ENCODE measurements at regions not wholly inside any gene's neighbourhood (a gene's known extent, or its start where the extent isn't known, plus 50 kb on each side); places are given as distances from the start of the nearest gene placed in this dataset.
A peak's percentile ranks its signal among the peaks of the same experiment; 100 is the strongest.

DNA sequence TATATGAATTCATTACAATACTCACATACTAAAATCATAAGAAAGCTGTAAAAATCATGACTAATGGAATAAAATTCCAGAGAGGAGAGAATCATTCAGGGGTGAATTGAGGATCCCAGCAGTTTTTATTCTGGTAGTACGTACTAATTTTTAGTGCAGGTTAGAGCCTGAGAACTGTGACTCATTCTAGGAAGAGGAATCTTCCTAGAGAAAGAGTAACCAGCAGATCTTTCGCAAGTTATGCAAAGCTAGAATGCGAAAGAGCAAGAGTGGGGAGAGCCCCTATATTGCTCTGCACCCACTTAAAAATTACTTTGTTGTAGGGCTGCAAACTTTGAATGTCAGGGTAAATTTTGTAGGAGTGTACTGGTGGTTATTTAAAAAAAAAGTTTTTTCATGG, 303.6 kb upstream of the ARPP21 start:
- DNase-seq (ENCODE audit: low spot score) (no peak), ATAC-seq (ENCODE audit: low FRiP score) (peak; percentile 70)
- TF ChIP-seq CTCF (IDR thresholded peaks at IDR 0.05), result no peak

DNA sequence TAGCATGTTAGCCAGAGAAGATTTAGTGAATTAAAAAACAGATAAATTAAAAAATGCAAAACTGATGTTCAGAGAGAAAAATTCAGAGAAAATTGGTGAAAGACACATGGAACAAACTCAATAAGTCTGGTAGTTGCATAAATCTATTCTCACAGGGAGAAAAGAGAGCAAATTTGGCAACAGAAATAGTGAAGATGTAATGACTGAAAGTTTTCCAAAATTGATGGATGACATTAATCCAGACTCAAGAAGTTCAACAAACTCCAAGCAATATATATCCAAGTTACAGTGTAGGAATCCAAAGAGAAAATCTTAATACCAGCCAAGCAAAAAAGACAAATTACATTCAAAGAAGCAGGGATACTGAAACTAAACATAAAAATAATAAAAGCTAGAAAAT, 302.7 kb upstream of the ARPP21 start:
- TF ChIP-seq CTCF (IDR thresholded peaks at IDR 0.05), result no peak
- DNase-seq (ENCODE audit: low spot score) (no peak), ATAC-seq (ENCODE audit: low FRiP score) (no peak)

DNA sequence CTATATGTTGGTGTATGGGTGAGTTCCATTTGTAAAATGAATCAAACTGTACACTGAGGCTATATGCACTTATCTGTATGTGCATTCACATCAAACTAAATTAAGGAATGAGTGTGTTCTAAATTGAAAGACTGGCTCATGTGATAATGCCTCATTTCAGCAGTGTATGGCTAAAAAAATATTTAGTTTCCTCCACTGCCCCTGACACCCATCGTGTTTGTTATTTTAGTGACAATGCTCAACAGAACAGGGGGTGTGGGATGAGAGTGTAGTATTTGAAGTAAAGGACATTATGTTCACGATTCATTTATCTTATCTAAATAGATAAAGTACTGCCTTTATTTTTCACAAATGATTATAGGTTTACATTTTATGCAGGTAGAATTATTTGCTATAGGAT, 301.1 kb upstream of the ARPP21 start:
- DNase-seq (ENCODE audit: low spot score), result no peak

DNA sequence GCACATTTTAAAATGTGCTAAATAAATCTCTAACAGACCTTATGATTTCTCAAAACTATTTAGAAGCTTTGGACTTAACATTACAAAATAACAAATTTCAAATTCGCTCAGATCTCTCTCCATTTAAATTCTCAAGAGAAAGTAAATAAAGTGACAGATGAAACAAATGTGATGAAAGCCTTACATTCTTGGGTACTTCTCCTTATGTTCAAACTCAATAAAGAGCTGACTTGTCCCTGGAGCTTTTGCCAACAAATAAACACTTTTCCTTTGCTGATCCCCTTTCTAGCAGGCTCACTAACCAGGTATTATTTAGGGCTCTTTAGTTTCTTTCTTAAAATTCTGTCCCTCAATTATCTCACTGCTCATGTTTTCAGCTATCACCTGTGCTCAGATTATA, 259.1 kb upstream of the ARPP21 start:
- DNase-seq (ENCODE audit: low spot score) (no peak), ATAC-seq (ENCODE audit: low FRiP score) (no peak)
- no peak for TF ChIP-seq CTCF (IDR thresholded peaks at IDR 0.05)

More for the DNA sequence above, 301.1 kb upstream of the ARPP21 start:
- ATAC-seq (ENCODE audit: low FRiP score), result no peak
- no peak for TF ChIP-seq CTCF (IDR thresholded peaks at IDR 0.05)

- TF ChIP-seq CTCF (IDR thresholded peaks at IDR 0.05), result no peak
- DNase-seq (ENCODE audit: low spot score) (no peak), ATAC-seq (ENCODE audit: low FRiP score) (no peak)
Observed at GRCh38 chr3:35383216-35383615, 256.1 kb upstream of the ARPP21 start.

DNA sequence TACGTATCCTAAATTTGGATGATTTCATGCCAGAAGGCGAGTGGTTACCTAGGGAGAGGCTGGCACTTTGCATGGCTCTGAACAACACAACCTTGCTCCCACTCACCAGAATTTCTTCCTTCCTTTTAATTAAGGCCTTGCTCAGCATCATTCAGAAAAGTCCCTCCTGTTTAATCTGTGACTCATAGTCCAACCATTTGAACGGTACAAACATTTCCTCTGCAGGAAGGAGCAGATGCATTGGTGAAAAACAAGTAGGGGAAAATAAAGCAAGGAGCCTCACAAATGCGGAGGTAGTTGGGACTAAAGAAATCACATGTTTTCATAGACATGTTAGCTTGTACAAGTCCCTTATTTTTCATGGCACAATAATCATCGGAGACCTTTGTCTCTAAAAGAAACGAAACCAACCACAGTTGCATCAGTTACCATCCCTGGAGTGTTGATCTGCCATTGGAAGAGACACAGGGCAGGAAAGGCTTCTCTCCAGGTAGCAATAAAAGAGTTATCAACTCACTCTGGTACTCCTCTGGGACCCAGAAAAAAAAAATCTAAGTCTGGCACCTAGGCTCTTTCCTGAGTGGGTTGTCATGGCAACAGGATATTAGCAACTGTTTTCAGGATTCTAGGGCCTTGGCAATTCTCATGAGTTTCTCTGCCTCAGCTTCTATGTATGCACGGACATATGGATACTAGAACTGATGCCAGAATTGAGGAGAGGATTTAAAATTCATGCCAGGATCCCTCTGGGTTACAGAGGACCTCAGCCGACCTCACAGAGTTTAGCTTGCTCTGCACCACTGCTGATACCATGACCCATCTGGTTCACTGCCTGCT, 255.4 kb upstream of the ARPP21 start:
- ATAC-seq (ENCODE audit: low FRiP score) (no peak), DNase-seq (ENCODE audit: low spot score) (no peak)
- TF ChIP-seq CTCF (IDR thresholded peaks at IDR 0.05), result no peak

GRCh38 chr3:35385271-35385670, 254.1 kb upstream of the ARPP21 start:
- no peak for TF ChIP-seq CTCF (IDR thresholded peaks at IDR 0.05)
- no peak for DNase-seq (ENCODE audit: low spot score)
- ATAC-seq (ENCODE audit: low FRiP score), result no peak

Data from omental fat pad (tissue), 3 donors.